HG02678 (cell line): ENCODE measurements at regions not wholly inside any gene's neighbourhood (a gene's known extent, or its start where the extent isn't known, plus 50 kb on each side); places are given as distances from the start of the nearest gene placed in this dataset.
"Not testable (repeated sequence)": the region's sequence is repeated elsewhere in the genome, so short reads cannot be mapped to it uniquely, and the experiment has no call there.

Experiments
- ATAC-seq: cut with Tn5 transposase; IDR thresholded peaks from one replicate; pipeline ENCODE4 v1.9.1; 2021; ENCODE audit warnings: mild to moderate bottlenecking, moderate library complexity; ENCODE audit not compliant: unreplicated experiment

- ATAC-seq: no peak
These were observed 589.8 kb downstream of the KCNH5 start for GRCh38 chr14:62455446-62455845.

GRCh38 chr14:62462988-62463387 lies 582.3 kb downstream of the KCNH5 start:
- ATAC-seq: no peak

GRCh38 chr14:62468946-62469345 lies 576.3 kb downstream of the KCNH5 start:
- ATAC-seq: no peak

- no peak for ATAC-seq
These were observed 574.3 kb downstream of the KCNH5 start for GRCh38 chr14:62470935-62471334.

GRCh38 chr14:62491146-62491545 lies 554.1 kb downstream of the KCNH5 start:
- no peak for ATAC-seq

- ATAC-seq: no peak
These were observed 547.5 kb downstream of the KCNH5 start for GRCh38 chr14:62497708-62498107.

- no peak for ATAC-seq
These were observed 544.1 kb downstream of the KCNH5 start for GRCh38 chr14:62501021-62501750.

- no peak for ATAC-seq
These were observed 540.2 kb downstream of the KCNH5 start for GRCh38 chr14:62505045-62505444.

- ATAC-seq: not testable (repeated sequence)
These were observed 523.9 kb downstream of the KCNH5 start for GRCh38 chr14:62521309-62521708.

- no peak for ATAC-seq
These were observed 517.0 kb downstream of the KCNH5 start for GRCh38 chr14:62528296-62528695.

GRCh38 chr14:62532181-62532580 lies 513.1 kb downstream of the KCNH5 start:
- ATAC-seq: no peak

- no peak for ATAC-seq
These were observed 498.3 kb downstream of the KCNH5 start for GRCh38 chr14:62546862-62547474.

GRCh38 chr14:62557416-62557815 lies 487.8 kb downstream of the KCNH5 start:
- no peak for ATAC-seq

GRCh38 chr14:62558451-62558850 lies 486.8 kb downstream of the KCNH5 start:
- no peak for ATAC-seq

- no peak for ATAC-seq
These were observed 460.0 kb downstream of the KCNH5 start for GRCh38 chr14:62585247-62585646.

- ATAC-seq: no peak
These were observed 452.4 kb downstream of the KCNH5 start for GRCh38 chr14:62592877-62593276.

- ATAC-seq: no peak
These were observed 448.1 kb downstream of the KCNH5 start for GRCh38 chr14:62597143-62597542.

- no peak for ATAC-seq
These were observed 445.5 kb downstream of the KCNH5 start for GRCh38 chr14:62599616-62600385.

GRCh38 chr14:62602712-62603111 lies 442.5 kb downstream of the KCNH5 start:
- no peak for ATAC-seq

GRCh38 chr14:62604524-62604923 lies 440.7 kb downstream of the KCNH5 start:
- no peak for ATAC-seq

GRCh38 chr14:62614122-62614521 lies 431.1 kb downstream of the KCNH5 start:
- ATAC-seq: no peak

- ATAC-seq: no peak
These were observed 428.6 kb downstream of the KCNH5 start for GRCh38 chr14:62616668-62617067.
